ENCODE measurements at regions not wholly inside any gene's neighbourhood (a gene's known extent, or its start where the extent isn't known, plus 50 kb on each side); places are given as distances from the start of the nearest gene placed in this dataset.

- intact Hi-C loops (cut with micrococcal nuclease; ENCODE audit: unreplicated experiment): no loop called here
- Histone ChIP-seq H3K4me3 (replicated peaks in 1 of 3; ENCODE audit: insufficient read depth in 1 of 3, low read depth in 2 of 3, low read length in 3 of 3) (no peak overlapping the region), H3K9ac (ENCODE audit: insufficient read depth, low read depth, low read length) (no peak overlapping the region), H3K79me2 (ENCODE audit: insufficient read depth, low read length) (no peaks in the 10 kb centered on the region), H2AFZ (ENCODE audit: low read length) (no peak overlapping the region), H3K27me3 (ENCODE audit: control insufficient read depth in 1 of 2, insufficient read depth in 2 of 2, low read length in 2 of 2) (no peaks in the 10 kb centered on the region), H3K4me2 (ENCODE audit: low read depth, low read length) (no peak overlapping the region), H3K4me1 (ENCODE audit: insufficient read depth, low read length) (no peaks in the 10 kb centered on the region), H3K36me3 (replicated peaks in 1 of 2; ENCODE audit: control insufficient read depth in 1 of 2, insufficient read depth in 2 of 2, low read length in 2 of 2) (no peaks in the 10 kb centered on the region), H4K20me1 (ENCODE audit: insufficient read depth, low read length) (no peaks in the 10 kb centered on the region), H3K9me3 (ENCODE audit: low read length) (no peaks in the 10 kb centered on the region), H3K27ac (ENCODE audit: extremely low read length, insufficient read depth, low read length) (no peak overlapping the region)
- CTCF ChIA-PET (ENCODE audit: low intra/inter-chr PET ratio, low total read pairs): no interaction called here
- FAIRE-seq (no peak), ATAC-seq (no peak), DNase-seq (ENCODE audit: low spot score) (no peak)
- BruUV-seq (replicated peaks): no TSS peak
- 3% methylated on average over 3 of the region's 3 CpGs for WGBS (ENCODE audit: low lambda C conversion rate)
- in situ Hi-C loops (cut with HindIII; ENCODE audit: extremely low pct_ligation_motif_present, low pct_unique_long_range_greater_than_20kb): no loop called here
- POLR2A ChIA-PET: no interaction called here
- TF ChIP-seq IKZF5 (CRISPR knock-in tag; IDR thresholded peaks at IDR 0.05) (no peak), GPN1 (CRISPR knock-in tag; IDR thresholded peaks at IDR 0.05; ENCODE audit: borderline replicate concordance) (no peak), CAMTA2 (CRISPR knock-in tag; IDR thresholded peaks at IDR 0.05; ENCODE audit: borderline replicate concordance) (no peak), ZNF775 (CRISPR knock-in tag; IDR thresholded peaks at IDR 0.05; ENCODE audit: borderline replicate concordance) (no peak), ZNF354B (CRISPR knock-in tag; IDR thresholded peaks at IDR 0.05) (no peak), ZNF101 (CRISPR knock-in tag; IDR thresholded peaks at IDR 0.05; ENCODE audit: borderline replicate concordance, low read depth) (no peak), IKZF1 (IDR thresholded peaks at IDR 0.05) (no peak), PAXIP1 (CRISPR knock-in tag; conservative IDR thresholded peaks at IDR 0.05) (no peak), FOXC1 (CRISPR knock-in tag; IDR thresholded peaks at IDR 0.05; ENCODE audit: borderline replicate concordance) (no peak)
Measured at GRCh38 chr5:126315341-126315740, 107.9 kb upstream of the GRAMD2B start.

Measured in HepG2 (cell line).